ENCODE measurements at regions not wholly inside any gene's neighbourhood (a gene's known extent, or its start where the extent isn't known, plus 50 kb on each side); places are given as distances from the start of the nearest gene placed in this dataset.

DNA sequence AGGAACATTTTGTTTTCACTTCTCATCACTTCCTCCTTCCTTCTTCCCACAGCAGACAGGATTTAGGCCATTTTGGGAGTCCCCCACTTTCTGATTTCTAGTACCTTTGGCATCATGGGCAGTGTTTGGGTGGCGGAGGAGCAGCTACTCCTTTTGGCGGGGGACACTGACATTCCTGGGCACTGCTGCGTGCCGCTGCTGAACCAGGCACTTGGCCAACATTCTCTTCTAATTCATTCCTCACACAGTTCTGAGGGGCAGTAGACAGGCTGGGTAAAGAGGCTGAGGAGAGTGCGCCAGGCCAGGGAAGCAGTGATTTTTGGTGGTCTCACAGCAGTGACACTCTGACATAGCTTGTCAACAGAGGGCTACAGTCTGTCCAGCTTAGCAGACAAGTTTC is 270.2 kb downstream of the LOXHD1 start:
- ChIA-PET CTCF (interaction anchor here (1.3 to 2.8 kb wide), 2 partner anchors 238 to 271 kb away, joined by 3 to 7 read pairs; no protein-coding TSS in a partner anchor), POLR2A (no interaction called here)
- H4K20me1 ChIP-seq (replicated peaks; ENCODE audit: control insufficient read depth, extremely low read depth, insufficient read depth, low read length), result no peaks in the 10 kb centered on the region
- no peaks in the 10 kb centered on the region for H3K9me1 ChIP-seq (replicated peaks; ENCODE audit: control insufficient read depth, extremely low read depth, insufficient read depth, low read length)
- DNase-seq (ENCODE audit: low read depth, low spot score) (no peak), FAIRE-seq (no peak)
- H3K4me2 ChIP-seq (ENCODE audit: insufficient read depth, low read length), result no peak overlapping the region
- no peaks in the 10 kb centered on the region for H3K79me2 ChIP-seq (ENCODE audit: control insufficient read depth, insufficient read depth, low read length)
- H3K9me3 ChIP-seq (replicated peaks; ENCODE audit: control insufficient read depth, insufficient read depth, low read length), result no peaks in the 10 kb centered on the region
- H3K27me3 ChIP-seq (ENCODE audit: control insufficient read depth in 2 of 2, insufficient read depth in 2 of 2, low read length in 2 of 2), result no peaks in the 10 kb centered on the region
- dilution Hi-C loops (cut with MboI; ENCODE audit: extremely low pct_ligation_motif_present, low sequenced_read_pairs) (no loop called here), intact Hi-C loops (cut with micrococcal nuclease) (no loop called here)
- no peaks in the 10 kb centered on the region for H3K4me1 ChIP-seq (ENCODE audit: control insufficient read depth, extremely low read depth, insufficient read depth, low read length)
- no peak overlapping the region for H3K4me3 ChIP-seq (replicated peaks in 1 of 3; ENCODE audit: insufficient read depth in 1 of 3, low read depth in 1 of 3, low read length in 3 of 3)
- no TSS peak for BruUV-seq (replicated peaks)
- H3K27ac ChIP-seq (ENCODE audit: insufficient read depth, low read depth, low read length), result no peak overlapping the region
- TF ChIP-seq JUN (IDR thresholded peaks at IDR 0.05; ENCODE audit: borderline replicate concordance, insufficient read depth, insufficient read length, low read depth) (no peak), FOS (IDR thresholded peaks at IDR 0.05; ENCODE audit: borderline replicate concordance, insufficient read depth, low read length) (no peak), MYC (IDR thresholded peaks at IDR 0.05; ENCODE audit: low read depth, low read length) (no peak), EZH2 (IDR thresholded peaks at IDR 0.05; ENCODE audit: borderline replicate concordance, low read depth, low read length, severe bottlenecking) (no peak)
- H3K36me3 ChIP-seq (ENCODE audit: control insufficient read depth in 2 of 2, extremely low read depth in 1 of 2, insufficient read depth in 2 of 2, low read length in 2 of 2), result no peaks in the 10 kb centered on the region
- no peak overlapping the region for H2AFZ ChIP-seq (ENCODE audit: low read depth, low read length)
- no peak overlapping the region for H3K9ac ChIP-seq (replicated peaks; ENCODE audit: extremely low read depth, insufficient read depth, low read length)

DNA sequence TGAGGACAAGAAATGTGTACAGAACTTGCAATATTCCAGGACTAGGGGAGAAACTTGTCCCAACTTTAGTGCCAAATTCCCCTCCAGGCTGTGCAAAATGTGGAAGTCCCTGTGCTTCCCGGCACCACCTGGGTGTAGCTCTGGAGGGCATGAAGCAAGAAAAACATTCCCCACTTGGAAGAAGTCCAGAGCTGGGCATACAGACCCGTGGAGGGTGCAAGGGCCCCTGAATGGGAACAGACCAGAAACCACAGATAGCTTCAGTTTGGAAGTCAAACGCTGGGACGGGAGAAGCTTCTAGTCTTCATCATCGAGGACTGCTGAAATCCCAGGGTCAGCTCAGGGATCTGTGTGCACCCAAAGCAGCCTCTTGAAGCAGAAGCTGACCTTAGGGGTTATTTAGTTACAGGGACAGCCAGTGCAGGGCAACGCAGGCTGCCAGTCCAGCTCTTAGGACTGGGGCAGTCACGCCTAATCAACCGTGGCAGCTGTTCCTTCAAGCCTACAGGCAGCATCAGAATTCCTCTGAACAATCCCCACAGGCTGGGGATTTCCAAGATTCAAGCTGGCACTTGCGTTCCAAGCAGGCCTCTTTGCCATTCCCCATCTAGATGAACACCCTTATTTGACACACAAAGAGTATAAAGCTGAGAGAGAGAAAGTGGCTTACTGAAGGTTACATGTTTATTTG is 269.4 kb downstream of the LOXHD1 start:
- Histone ChIP-seq H3K9me1 (replicated peaks; ENCODE audit: control insufficient read depth, extremely low read depth, insufficient read depth, low read length) (no peaks in the 10 kb centered on the region), H3K9ac (replicated peaks; ENCODE audit: extremely low read depth, insufficient read depth, low read length) (no peak overlapping the region), H3K27ac (ENCODE audit: insufficient read depth, low read depth, low read length) (no peak overlapping the region), H3K36me3 (ENCODE audit: control insufficient read depth in 2 of 2, extremely low read depth in 1 of 2, insufficient read depth in 2 of 2, low read length in 2 of 2) (no peaks in the 10 kb centered on the region), H3K4me2 (ENCODE audit: insufficient read depth, low read length) (no peak overlapping the region), H2AFZ (ENCODE audit: low read depth, low read length) (no peak overlapping the region), H4K20me1 (replicated peaks; ENCODE audit: control insufficient read depth, extremely low read depth, insufficient read depth, low read length) (no peaks in the 10 kb centered on the region), H3K27me3 (ENCODE audit: control insufficient read depth in 2 of 2, insufficient read depth in 2 of 2, low read length in 2 of 2) (no peaks in the 10 kb centered on the region), H3K4me3 (replicated peaks in 1 of 3; ENCODE audit: insufficient read depth in 1 of 3, low read depth in 1 of 3, low read length in 3 of 3) (no peak overlapping the region), H3K4me1 (ENCODE audit: control insufficient read depth, extremely low read depth, insufficient read depth, low read length) (no peaks in the 10 kb centered on the region), H3K79me2 (ENCODE audit: control insufficient read depth, insufficient read depth, low read length) (no peaks in the 10 kb centered on the region), H3K9me3 (replicated peaks; ENCODE audit: control insufficient read depth, insufficient read depth, low read length) (no peaks in the 10 kb centered on the region)
- BruUV-seq (replicated peaks), result no TSS peak
- DNase-seq (ENCODE audit: low read depth, low spot score) (no peak), FAIRE-seq (no peak)
- no peak for TF ChIP-seq MYC (IDR thresholded peaks at IDR 0.05; ENCODE audit: low read depth, low read length)
- TF ChIP-seq, protein P1, sequence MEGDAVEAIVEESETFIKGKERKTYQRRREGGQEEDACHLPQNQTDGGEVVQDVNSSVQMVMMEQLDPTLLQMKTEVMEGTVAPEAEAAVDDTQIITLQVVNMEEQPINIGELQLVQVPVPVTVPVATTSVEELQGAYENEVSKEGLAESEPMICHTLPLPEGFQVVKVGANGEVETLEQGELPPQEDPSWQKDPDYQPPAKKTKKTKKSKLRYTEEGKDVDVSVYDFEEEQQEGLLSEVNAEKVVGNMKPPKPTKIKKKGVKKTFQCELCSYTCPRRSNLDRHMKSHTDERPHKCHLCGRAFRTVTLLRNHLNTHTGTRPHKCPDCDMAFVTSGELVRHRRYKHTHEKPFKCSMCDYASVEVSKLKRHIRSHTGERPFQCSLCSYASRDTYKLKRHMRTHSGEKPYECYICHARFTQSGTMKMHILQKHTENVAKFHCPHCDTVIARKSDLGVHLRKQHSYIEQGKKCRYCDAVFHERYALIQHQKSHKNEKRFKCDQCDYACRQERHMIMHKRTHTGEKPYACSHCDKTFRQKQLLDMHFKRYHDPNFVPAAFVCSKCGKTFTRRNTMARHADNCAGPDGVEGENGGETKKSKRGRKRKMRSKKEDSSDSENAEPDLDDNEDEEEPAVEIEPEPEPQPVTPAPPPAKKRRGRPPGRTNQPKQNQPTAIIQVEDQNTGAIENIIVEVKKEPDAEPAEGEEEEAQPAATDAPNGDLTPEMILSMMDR (IDR thresholded peaks at IDR 0.05; ENCODE audit: extremely low read depth in 1 of 2, insufficient read depth in 1 of 2, low read depth in 1 of 2, low read length in 2 of 2), result no peak
- no peak for TF ChIP-seq POLR2AphosphoS5 (IDR thresholded peaks at IDR 0.05; ENCODE audit: insufficient read depth, low read depth, low read length)
- TF ChIP-seq, protein P2, sequence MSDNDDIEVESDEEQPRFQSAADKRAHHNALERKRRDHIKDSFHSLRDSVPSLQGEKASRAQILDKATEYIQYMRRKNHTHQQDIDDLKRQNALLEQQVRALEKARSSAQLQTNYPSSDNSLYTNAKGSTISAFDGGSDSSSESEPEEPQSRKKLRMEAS (IDR thresholded peaks at IDR 0.05; ENCODE audit: insufficient read depth, insufficient read length), result no peak
- TF ChIP-seq FOS (IDR thresholded peaks at IDR 0.05; ENCODE audit: borderline replicate concordance, insufficient read depth, low read length), result no peak
- TF ChIP-seq GATA2 (IDR thresholded peaks at IDR 0.05; ENCODE audit: insufficient read depth, insufficient read length, low read depth, low read length), result no peak
- CTCF ChIA-PET, result interaction anchor here (2.0 to 2.8 kb wide), 2 partner anchors 214 to 270 kb away, joined by 5 to 7 read pairs; a partner anchor contains a TSS
- intact Hi-C loops (cut with micrococcal nuclease), result no loop called here
- dilution Hi-C loops (cut with MboI; ENCODE audit: extremely low pct_ligation_motif_present, low sequenced_read_pairs), result no loop called here
- POLR2A ChIA-PET, result no interaction called here
